GM12891 (cell line): ENCODE measurements at regions not wholly inside any gene's neighbourhood (a gene's known extent, or its start where the extent isn't known, plus 50 kb on each side); places are given as distances from the start of the nearest gene placed in this dataset.

Experiments used
- PAX5 ChIP-seq: IDR thresholded peaks from 2 replicates; pipeline ENCODE4 v1.6.1; 2011; ENCODE audit warnings: low read length, moderate library complexity, mild to moderate bottlenecking; ENCODE audit not compliant: insufficient read depth, severe bottlenecking
- POLR2A ChIP-seq: IDR thresholded peaks from 2 replicates; pipeline ENCODE4 v1.6.1; 2011; ENCODE audit warnings: low read depth, low read length, control low read depth
- POLR2AphosphoS5 ChIP-seq: IDR thresholded peaks from 2 replicates; pipeline ENCODE4 v1.6.1; 2011; ENCODE audit warnings: low read depth, low read length, control low read depth
- POU2F2 ChIP-seq: IDR thresholded peaks from 2 replicates; pipeline ENCODE4 v1.6.1; 2011; ENCODE audit warnings: low read depth, mild to moderate bottlenecking, control low read depth, low read length, moderate library complexity
- SPI1 ChIP-seq: IDR thresholded peaks from 2 replicates; pipeline ENCODE4 v1.6.1; 2011; ENCODE audit warnings: low read depth, low read length, control low read depth
- TAF1 ChIP-seq: IDR thresholded peaks from 2 replicates; pipeline ENCODE4 v1.6.1; 2011; ENCODE audit warnings: low read depth, low read length, control low read depth

DNA sequence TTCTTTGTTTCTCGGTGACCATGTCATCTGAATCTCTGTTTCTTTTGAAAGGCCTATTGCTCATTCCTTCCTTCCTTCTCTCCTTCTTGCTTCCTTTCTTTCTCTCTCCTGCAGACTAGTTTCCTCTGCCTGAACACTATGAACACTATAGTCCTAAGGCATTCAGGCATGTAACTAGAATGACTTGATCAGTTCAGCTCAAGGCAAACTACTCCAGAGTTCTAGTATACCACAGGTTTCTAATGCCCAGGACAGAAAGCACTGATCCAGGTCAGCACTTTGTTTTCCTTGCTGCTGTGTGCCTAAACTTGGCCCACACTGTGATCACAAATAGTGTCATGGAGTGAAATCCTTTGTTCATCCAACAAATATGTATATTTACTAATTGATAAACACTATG lies 324.1 kb upstream of the GJE1 start:
- TF ChIP-seq TAF1, result no peak
- TF ChIP-seq POLR2A, result no peak
- no peak for TF ChIP-seq POLR2AphosphoS5
- TF ChIP-seq PAX5, result no peak
- TF ChIP-seq POU2F2, result no peak
- no peak for TF ChIP-seq SPI1
